GM12864 (cell line): ENCODE measurements at regions not wholly inside any gene's neighbourhood (a gene's known extent, or its start where the extent isn't known, plus 50 kb on each side); places are given as distances from the start of the nearest gene placed in this dataset.
"Not testable (repeated sequence)": the region's sequence is repeated elsewhere in the genome, so short reads cannot be mapped to it uniquely, and the experiment has no call there.

Source experiments
- DNase-seq: peaks from one replicate; pipeline ENCODE4 v3.0.0-alpha.2; 2011; ENCODE audit warnings: low read depth
- H3K4me3 ChIP-seq: 2 replicates; pipeline ENCODE4 v1.5.1; 2011; ENCODE audit warnings: mild to moderate bottlenecking, low read depth, low read length, control low read depth
- CTCF ChIP-seq: IDR thresholded peaks from 2 replicates; pipeline ENCODE4 v1.5.1; 2011; ENCODE audit warnings: low read depth, mild to moderate bottlenecking, moderate library complexity, low read length, control low read depth, inconsistent platforms; ENCODE audit errors: missing control alignments

GRCh38 chr7:84735677-84736076 lies 451.2 kb downstream of the SEMA3D start:
- no peak for TF ChIP-seq CTCF

GRCh38 chr7:84735011-84735410 lies 451.8 kb downstream of the SEMA3D start:
- H3K4me3 ChIP-seq = no peak overlapping the region
- DNase-seq = no peak
- TF ChIP-seq CTCF = no peak

More at GRCh38 chr7:84735677-84736076, 451.2 kb downstream of the SEMA3D start:
- no peak overlapping the region for H3K4me3 ChIP-seq
- no peak for DNase-seq

- H3K4me3 ChIP-seq, DNase-seq: not testable (repeated sequence)
Observed at GRCh38 chr7:84733976-84734375, 452.9 kb downstream of the SEMA3D start.

GRCh38 chr7:84730864-84731263 lies 456.0 kb downstream of the SEMA3D start:
- not testable (repeated sequence) for DNase-seq, H3K4me3 ChIP-seq

GRCh38 chr7:84729284-84729683 lies 457.6 kb downstream of the SEMA3D start:
- TF ChIP-seq CTCF = no peak
- DNase-seq = no peak
- no peak overlapping the region for H3K4me3 ChIP-seq

- DNase-seq = no peak
- TF ChIP-seq CTCF = no peak
- H3K4me3 ChIP-seq = no peak overlapping the region
Observed at GRCh38 chr7:84722734-84723133, 464.1 kb downstream of the SEMA3D start.

- DNase-seq = no peak
Observed at GRCh38 chr7:84722086-84722485, 464.8 kb downstream of the SEMA3D start.

More at GRCh38 chr7:84722086-84722485, 464.8 kb downstream of the SEMA3D start:
- TF ChIP-seq CTCF = no peak
- no peak overlapping the region for H3K4me3 ChIP-seq
